Activated CD4-positive, alpha-beta T cell treated with anti-CD3 and anti-CD28 coated beads, Interleukin-2, Interleukin-4, amounts not matched to agents 100 ng/mL and 50 ng/mL, durations not matched to agents 16 hours and 8 hours (primary cell): ENCODE measurements at regions not wholly inside any gene's neighbourhood (a gene's known extent, or its start where the extent isn't known, plus 50 kb on each side); places are given as distances from the start of the nearest gene placed in this dataset.
"Not testable (repeated sequence)": the region's sequence is repeated elsewhere in the genome, so short reads cannot be mapped to it uniquely, and the experiment has no call there.

Experiments
- DNase-seq: peaks from one replicate; pipeline ENCODE4 v3.0.0-alpha.2; 2020; ENCODE audit warnings: low spot score

DNA sequence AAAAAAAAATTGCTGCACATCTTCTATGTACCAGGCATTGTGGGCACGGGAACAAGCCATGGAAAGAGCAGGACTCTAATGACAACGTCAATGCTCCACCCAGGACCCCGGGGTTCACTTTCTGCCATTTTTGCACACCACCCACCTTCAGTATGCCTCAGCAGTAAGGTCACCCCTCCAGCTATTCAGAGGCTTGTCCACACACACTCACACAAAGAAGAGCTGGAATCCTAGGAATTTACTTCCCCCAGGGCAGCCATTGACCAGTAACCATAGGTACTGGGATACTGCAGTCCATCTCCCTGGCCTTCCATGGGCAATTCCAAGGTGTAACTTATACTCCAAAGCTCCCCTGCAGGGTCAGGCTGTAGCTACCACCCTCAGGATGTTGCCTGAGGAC, 170.8 kb downstream of the SUCLG1 start:
- DNase-seq, result no peak

DNA sequence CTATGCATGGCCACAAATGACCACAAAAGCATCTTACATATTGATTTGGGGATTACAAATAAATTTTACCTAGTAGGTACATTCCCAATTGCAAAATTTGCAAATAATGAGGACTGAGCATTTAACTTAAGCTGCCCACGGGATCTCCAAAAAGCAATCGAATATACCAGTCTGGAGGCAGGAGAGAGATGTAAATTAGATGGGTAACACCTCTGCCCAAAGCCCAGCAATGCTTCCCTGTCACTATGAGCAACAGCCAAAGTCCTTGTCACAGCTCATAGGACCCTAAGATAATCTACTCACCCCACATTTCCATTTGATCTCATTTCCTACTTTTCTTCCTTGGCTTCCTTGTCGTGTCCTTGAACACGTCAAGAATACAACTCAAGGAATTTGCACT, 172.2 kb downstream of the SUCLG1 start:
- no peak for DNase-seq

DNA sequence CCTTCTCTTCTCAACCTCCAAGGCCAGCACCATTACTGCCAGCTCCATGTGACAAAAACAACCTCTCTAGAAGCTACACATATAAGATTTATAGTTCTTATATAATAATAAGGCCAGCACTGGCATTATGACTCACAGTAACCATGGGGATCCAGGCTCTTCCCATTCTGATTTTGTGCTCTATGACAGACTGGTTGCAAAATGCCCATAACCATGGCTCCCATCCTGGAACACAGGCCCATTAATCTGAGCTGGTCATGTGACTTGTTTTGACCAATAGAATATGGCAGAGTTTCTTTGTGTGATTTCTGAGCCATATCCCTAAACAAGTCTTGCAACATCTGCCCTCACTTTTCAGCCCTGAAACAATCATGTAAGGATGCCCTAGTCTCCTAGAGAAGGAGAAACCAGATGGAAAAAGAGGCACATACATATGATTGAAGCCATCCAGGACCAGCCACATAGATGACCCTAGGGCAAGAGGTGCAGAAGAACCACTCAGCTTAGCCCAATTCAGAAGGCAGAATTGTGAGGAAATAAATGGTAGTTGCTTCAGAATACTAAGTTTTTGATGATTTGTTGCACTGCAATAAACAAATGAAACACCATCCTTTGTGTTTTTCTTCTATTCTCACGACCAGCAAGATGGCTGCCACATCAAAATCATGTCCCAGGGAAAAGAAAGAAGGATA, 173.9 kb downstream of the SUCLG1 start:
- DNase-seq, result no peak

DNA sequence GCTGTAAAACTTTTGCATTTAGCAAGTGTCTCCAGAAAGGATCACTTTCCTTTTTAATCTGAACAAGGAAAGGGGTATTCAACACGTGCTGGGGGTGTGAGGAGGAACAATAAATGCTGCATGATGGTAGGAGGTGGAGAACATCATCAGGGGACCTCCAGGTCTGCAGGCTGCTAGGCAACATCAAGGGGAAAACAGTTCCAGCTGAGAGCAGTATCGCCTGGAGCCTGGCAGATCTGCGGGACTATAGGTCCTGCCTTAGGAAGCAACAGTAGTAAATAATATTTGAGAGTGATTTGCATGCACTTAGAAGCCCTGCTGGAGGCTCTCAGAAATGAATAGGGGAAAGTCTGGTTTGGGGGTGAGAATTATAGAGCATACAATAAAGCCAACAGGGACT, 175.6 kb downstream of the SUCLG1 start:
- no peak for DNase-seq

DNA sequence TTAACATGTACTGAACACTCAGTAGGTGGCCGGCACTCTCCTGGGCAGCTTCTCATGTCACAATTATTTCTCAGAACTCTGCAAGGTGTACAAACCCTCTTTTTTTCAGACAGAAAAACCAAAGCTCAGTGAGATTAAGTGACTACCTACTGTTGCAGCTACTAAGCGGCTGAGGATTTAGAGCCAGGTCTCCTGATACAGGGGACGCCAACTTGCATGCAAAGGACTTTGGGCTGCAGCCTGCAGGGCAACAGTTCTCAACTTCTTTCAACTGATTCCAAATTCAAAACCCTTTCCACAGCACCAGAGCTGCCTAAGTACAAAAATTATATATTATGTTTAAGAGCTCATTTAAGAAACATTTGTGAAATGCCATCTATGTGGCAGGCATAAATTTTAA, 177.6 kb downstream of the SUCLG1 start:
- DNase-seq, result no peak

DNA sequence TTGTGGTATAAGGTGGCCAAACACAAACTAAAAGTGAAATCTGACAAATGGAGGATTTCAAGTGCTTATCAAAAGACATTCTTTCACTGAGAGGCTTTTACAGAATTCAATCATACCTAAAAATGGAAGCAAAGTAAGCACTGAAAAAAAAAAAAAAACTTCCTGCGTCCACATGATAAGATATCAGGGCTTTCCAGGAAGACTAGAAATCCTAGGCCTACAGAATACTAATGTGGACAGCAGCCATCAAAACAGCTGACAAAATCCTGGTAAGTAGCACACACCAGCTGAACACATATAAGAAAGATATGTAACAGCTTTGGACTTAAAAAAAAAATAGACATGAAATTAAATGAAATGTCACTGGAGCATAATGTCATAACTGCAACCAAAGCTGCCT, 178.2 kb downstream of the SUCLG1 start:
- DNase-seq, result no peak

DNA sequence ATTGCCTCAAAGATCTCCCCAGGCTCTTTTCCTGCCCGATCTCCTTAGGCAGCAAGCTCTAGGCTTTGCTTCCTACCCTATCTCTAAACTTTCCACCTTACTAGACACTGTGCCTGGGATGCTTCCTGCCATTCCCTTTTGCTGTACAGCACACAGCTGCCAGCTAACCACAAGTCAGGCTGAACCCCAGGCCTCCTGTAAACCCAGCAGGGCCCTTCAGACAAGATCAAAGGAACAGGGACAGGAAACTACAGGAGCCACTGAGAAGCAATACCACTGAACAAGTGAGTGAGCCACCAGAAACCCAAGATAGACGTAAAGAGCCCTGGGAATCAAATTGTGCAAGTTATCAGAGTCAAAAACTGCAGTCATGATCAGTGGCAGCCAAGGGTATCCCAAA, 180.7 kb downstream of the SUCLG1 start:
- no peak for DNase-seq

DNA sequence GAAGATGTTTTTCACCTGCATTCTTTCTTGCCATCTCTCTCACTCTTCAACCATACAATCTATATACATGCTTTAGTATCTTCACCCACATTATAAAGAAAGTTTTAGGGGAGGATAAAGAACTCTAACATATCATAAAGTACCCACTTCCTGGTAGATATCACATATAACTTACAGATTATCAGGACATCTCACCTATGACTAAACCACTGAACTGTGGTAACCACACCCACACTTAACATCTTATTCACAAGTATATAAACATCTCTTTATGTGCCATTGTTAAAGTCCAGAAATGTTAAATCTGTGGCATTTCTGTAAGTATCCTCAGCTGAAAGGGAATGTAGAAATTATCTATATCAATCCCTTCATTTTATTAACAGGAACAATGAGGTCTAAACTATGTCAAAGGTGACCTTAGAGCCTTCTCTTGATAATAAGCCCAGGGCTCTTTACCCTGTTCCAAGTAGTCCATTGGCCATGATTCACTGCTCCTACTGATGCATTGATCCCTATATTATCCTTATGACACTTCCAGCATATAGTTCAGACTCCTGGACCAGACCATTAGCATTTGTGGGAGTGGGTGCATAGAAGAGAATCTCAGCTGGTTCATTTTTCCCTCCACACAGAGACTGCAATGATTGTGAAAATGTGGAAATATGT, 182.4 kb downstream of the SUCLG1 start:
- no peak for DNase-seq

DNA sequence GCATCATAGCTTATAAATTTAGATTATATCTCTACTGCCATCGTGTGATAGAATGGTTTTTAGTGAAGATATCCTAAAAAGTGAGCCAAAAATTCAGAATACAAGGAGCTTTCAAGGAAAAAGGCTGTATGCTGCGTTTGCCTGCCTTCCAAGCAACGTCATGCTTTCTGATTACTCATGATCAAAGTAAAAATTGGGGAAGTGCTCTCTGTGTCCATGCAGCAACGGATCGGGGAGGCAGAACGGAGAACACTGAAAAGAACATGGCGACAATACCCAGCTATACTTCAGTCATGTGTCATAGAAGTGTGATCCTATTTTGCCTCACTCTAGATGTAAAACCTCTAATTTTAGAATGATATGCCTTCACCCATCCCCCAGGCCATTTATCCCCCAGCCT, 185.7 kb downstream of the SUCLG1 start:
- DNase-seq, result no peak

DNA sequence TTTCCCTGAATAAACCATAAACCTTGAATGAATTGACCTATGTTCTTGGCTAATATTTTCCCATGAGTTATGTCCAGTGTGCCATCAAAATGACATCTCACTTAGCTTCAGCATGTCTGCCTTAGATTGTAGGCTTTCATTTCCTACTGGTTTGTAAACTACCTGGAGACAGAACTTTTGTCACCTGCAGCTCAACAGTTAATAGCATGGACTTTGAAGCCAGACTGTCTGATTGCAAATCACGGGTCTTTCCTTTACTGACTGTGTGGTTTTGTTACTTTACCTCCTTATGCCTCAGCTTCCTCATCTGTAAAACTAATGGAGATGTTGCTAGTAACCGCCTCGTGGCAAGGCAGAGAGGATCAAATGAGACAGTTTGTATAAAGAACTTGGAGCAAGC, 187.1 kb downstream of the SUCLG1 start:
- DNase-seq, result no peak

DNA sequence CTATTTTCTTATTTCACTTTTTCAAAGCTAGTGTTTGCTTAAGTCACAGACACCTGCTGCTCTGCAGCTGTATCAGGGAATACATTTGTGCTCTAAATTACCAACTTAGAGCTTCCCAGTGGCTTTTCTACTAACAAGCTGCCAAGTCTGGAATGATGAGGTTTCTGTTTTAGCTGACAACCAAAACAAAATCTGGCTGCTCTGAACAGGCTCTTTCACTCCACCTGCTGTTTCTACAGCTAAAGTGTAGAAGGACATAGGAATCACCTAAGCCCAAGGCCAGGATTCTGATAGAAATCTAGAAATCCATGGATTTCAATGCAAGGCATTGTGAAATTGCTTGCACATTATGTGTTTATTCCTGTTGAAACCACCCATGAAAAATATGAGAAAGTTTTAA, 201.2 kb downstream of the SUCLG1 start:
- no peak for DNase-seq

DNA sequence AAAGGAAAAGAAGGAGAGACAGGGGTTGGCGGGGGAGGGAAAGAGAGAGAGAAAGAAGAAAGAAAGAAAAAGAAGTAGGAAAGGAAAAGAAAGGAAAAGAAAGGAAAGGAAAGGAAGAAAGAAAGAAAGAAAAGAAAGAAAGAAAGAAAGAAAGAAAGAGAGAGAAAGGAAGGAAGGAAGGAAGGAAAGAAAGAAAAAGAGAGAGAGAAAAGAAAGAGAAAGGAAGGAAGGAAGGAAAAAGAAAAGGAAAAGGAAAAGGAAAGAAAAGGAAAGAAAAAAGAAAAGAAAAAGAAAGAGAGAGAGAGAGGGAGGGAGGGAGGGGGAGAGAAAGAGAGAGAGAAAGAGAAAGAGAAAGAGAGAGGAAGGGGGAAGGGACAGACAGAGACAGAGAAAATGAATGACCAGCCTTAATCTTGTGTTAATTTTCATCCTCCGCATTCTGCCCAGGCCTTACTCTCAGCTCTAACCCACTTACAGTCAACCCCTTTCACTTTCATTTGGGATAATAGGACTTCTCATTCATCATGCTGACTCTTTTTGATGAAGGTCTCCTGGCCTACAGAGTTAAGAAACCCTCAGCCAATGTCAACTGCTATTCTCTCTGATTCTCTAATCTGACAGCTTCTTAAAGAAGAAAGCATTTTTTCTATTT, 207.3 kb downstream of the SUCLG1 start:
- DNase-seq, result no peak

DNA sequence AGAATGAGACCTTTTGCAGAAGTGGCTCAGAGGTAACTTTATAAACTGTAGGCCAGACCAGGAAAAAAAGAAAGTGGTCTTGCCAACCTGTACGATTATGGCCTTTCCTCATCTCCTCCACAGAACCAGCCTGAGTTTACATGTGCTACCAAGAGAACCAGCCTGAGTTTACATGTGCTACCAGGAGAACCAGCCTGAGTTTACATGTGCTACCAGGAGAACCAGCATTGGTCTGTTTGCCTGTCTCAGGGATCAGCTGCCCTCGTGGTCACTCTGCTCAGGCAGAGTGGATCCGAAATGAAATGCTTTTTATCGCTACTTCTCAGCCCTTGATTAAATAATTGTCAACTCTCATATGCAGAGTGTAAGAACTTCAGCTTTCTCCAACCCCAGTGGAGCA, 209.9 kb downstream of the SUCLG1 start:
- no peak for DNase-seq

DNA sequence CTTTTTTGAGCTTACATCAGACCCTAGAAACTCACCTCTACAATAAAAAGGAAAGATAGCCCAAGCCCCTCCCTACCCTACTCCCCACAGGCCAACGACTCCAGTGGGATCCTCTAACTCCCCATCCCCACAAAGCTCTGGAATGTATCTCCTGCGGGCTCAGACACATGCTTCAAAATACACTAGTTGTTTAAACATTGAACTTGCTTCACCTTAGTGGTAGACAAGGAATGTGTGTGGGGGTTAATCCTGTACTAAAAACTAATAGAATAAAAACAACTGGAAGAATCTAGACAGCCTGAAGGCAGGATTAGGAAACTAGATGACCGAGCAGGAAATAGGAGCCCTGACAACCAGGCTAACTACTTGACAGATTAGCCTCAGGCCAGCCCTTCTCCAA, 211.5 kb downstream of the SUCLG1 start:
- DNase-seq, result no peak

DNA sequence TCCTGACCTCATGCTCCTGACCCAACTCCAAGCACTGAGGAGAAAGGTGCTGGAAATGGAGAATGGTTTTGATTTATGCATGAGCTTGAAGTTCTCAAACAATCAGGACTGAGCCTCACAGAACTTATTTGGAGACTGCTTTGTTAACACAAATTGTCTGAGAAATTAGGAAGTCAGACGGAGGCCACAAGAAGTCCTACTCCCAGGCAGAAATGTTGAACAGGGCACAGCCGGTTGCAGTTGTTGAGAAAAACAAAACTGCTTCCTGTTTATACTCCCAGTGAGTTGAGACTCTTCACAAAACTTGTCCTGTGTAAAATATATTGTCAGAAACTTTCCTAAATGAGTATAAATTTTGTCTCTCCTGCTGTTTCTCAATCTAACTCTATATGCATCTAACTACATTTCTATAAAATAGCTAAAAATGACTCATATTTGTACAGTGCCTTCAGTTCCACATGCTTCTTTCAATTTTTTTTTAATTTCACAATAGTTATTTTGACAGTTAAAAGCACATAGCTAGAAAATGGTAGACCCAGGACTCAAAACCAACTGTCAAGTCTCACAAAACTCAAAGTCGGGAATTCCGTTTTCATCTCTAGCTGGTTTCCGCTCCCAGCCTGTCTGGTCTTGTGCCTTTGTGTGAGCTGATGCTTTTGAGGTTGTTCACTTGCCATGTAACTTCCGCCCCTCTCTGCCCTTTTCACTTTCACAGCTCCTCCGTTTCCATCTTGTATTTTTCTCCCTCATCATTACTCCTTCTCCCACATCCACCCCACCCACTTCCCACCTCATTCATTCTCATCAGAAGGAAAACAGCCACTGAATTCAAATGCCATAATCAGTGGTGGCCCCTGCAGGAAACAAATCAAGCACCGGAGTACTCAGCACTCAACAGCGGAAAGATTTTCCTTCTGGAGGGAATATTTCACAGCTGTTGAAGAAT, 215.0 kb downstream of the SUCLG1 start:
- DNase-seq, result no peak

DNA sequence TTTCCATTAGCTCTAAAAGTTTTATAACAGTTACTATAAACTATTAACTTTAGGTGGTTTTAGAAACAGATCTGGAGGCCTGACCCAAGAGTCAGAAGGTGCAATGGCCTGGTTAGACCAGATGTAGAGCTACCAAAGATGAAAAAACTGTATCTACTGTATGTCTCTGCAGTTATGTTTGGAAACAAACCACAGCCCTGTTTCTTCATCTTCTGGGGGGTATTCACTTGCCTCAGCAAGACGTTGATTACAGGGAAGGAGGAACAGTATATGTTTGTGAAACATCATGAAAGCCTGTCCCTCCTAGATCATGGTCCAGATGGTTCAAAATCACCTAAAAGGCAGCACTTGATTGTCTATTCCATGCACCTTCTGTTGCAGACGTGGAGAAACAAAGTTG, 220.2 kb downstream of the SUCLG1 start:
- DNase-seq, result no peak

DNA sequence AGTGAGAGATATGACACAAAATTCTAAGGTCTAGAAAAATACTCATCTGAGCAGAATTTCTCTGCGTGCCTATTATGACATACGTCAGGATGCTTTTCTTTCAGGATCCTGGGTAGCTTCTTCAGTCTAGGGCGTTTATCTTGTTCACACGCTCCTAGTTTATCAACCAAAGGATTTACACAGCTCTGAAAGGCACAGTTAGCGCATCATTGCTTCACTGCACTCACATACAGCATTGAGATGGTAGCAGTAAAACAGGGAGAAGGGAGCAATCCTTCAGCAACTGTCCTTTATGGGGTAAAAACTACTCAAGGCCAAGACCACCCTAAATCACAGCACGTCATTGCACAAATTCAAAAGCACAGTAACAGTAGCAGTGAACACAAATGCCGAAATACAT, 222.8 kb downstream of the SUCLG1 start:
- DNase-seq, result no peak

DNA sequence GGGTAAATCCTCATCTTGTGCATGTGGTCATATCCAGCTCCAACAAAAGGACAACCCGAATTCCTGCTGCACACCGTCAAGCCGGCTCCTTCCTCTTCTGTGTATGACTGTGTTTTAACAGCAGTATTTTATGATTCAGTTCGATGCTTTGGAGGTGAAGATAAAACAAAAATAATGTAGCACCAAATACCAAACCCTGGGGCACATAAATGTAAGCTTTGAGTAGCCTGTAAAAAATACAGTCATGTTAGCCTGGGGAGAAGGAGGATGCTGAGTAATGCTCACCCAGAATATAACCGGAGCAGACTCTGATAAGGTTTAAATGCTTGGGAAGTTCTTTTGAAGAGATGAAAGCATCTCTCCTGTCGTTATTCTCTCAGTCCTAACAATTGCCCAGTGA, 225.0 kb downstream of the SUCLG1 start:
- DNase-seq, result no peak

DNA sequence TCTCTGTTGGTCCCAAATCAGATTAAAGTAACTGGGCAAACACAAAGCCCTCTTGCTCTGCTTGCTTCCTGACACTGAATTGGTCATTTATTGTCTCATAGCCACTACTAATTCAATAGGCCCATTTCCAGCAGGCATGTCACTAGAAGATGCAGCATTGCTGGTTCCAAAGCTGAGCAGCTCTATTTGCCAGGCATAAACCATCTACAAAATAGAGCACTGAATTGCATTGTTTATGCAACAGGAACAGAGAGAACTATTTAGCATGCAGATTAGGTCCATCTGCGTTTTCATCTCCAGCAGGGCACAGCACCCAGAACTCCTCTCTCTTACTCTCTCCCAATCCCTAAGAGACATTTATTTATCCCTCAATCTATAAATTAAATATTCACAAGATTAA, 227.6 kb downstream of the SUCLG1 start:
- no peak for DNase-seq

DNA sequence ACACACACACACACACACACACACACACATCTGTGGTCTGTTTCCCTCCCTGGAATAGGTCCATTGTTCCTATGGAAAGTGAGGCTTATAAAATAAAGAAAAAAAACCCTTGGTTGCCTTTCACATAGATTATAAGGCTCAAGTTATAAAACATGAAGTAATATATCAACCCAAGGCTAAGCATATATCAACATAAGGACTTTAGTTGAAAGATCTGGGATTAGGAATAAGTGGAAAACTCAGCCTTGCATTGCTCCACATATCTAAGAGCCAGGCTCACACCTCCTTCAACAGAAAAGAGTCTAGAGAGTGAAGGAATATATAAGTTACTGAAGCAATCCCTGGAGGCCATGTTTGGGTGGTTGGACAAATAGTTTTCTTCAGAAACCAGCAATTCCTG, 235.0 kb downstream of the SUCLG1 start:
- no peak for DNase-seq

DNA sequence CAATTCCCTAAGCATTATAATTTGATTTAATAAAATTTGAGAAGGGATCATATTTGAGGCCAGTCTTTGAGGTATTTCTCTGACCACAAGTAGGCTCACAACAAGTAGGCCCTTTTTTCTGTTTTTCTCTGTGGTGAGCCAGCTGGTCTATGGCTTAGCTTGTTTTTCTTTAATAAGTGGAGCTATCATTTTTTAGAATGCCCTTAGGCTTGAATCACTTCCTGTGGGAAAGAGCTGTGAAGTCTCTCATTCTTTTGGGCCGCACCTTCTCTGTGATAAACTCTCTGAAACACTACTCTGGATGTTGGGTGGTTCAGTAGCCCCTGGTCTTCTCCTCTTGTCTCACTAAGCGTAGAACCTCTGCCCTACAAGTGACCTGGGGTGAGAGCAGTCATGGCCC, 235.9 kb downstream of the SUCLG1 start:
- DNase-seq, result no peak

DNA sequence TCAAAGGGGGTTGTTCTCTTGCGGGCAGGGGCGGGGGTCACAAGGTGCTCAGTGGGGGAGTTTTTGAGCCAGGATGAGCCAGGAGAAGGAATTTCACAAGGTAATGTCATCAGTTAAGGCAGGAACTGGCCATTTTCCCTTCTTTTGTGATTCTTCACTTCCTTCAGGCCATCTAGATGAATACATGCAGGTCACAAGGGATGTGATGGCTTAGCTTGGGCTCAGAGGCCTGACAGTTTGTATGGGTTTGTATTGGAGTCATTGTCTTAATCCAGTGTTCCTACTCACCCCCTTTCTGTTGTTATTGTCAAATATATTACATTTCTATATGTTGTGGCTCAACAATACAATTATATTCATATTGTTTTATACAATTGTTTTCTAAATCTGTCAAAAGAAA, 238.0 kb downstream of the SUCLG1 start:
- DNase-seq, result not testable (repeated sequence)

DNA sequence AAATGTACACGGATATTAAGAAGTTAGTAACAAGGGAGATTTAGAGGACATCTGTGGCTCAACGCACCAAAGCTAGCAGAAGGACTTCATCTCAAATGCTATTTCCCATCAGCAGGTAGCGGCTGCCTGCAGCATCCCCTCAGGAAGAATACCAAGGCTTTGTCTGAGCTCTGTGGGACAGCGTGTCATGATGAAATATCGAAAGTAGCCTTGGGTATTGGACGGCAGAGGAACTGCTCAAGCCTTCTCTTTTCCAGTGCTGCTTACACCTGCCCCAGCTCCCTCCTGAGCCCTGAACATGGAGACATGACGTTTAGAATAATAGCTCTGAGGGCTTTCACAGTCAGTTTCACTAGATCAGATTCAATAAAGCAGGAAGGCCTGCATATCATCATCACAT, 241.6 kb downstream of the SUCLG1 start:
- no peak for DNase-seq
